IMR-90 (cell line): ENCODE measurements at regions not wholly inside any gene's neighbourhood (a gene's known extent, or its start where the extent isn't known, plus 50 kb on each side); places are given as distances from the start of the nearest gene placed in this dataset.

ENCODE experiments used
- ATAC-seq: fragments of 200-7000 bp; cut with Tn5 transposase; 2 replicates; pipeline ENCODE4 v1.9.1; 2020; ENCODE audit warnings: low read depth, mild to moderate bottlenecking, moderate library complexity
- BruUV-seq: library from RNA; stranded (reverse); fragments of 400-500 nt; replicated peaks from 2 replicates; lab custom pipeline; 2021; lab: Mats Ljungman, UMichigan
- CTCF ChIA-PET: fragments of 300-600 bp; formaldehyde crosslinking; extraction: SDS; loops from one replicate; lab custom pipeline; 2021; ENCODE audit warnings: antibody characterized with exemption; lab: Yijun Ruan, JAX
- POLR2A ChIA-PET: fragments of 300-600 bp; sonication (Branson Sonifier 250); formaldehyde crosslinking; loops from one replicate; lab custom pipeline; 2022; ENCODE audit warnings: antibody characterized with exemption; ENCODE audit not compliant: unreplicated experiment; lab: Charles Lee
- DNase-seq: peaks from one replicate; pipeline ENCODE4 v3.0.0; 2013
- H2AFZ ChIP-seq: replicated peaks from 2 replicates; pipeline ENCODE3; 2013; ENCODE audit warnings: low read length, mild to moderate bottlenecking; ENCODE audit not compliant: poor library complexity
- H2AK5ac ChIP-seq: 2 replicates; pipeline ENCODE4 v1.6.1; 2013; ENCODE audit warnings: low read depth, low read length, inconsistent platforms
- H2AK9ac ChIP-seq: replicated peaks from 2 replicates; pipeline ENCODE3; 2013; ENCODE audit warnings: mild to moderate bottlenecking, low read depth, low read length, moderate library complexity; ENCODE audit not compliant: poor library complexity
- H2BK120ac ChIP-seq: 2 replicates; pipeline ENCODE4 v1.6.1; 2013; ENCODE audit warnings: low read depth, low read length, inconsistent platforms
- H2BK15ac ChIP-seq: 3 replicates; pipeline ENCODE4 v1.6.1; 2013; ENCODE audit warnings: low read depth, low read length, inconsistent platforms
- H2BK20ac ChIP-seq: 2 replicates; pipeline ENCODE4 v1.6.1; 2013; ENCODE audit warnings: low read depth, mild to moderate bottlenecking, inconsistent platforms, low read length, moderate library complexity
- H2BK5ac ChIP-seq: 2 replicates; pipeline ENCODE4 v1.6.1; 2013; ENCODE audit warnings: mild to moderate bottlenecking, low read depth, low read length, inconsistent platforms; ENCODE audit not compliant: poor library complexity, severe bottlenecking
- H3K14ac ChIP-seq: replicated peaks from 2 replicates; pipeline ENCODE4 v1.6.1; 2013; ENCODE audit warnings: low read depth, low read length, inconsistent platforms
- H3K18ac ChIP-seq: 2 replicates; pipeline ENCODE4 v1.6.1; 2013; ENCODE audit warnings: low read depth, low read length, control low read depth
- H3K23ac ChIP-seq: 2 replicates; pipeline ENCODE4 v1.6.1; 2013; ENCODE audit warnings: low read depth, low read length, inconsistent platforms
- H3K27ac ChIP-seq: 2 replicates; pipeline ENCODE4 v1.5.1; 2013; ENCODE audit warnings: mild to moderate bottlenecking, control low read depth, low read length; ENCODE audit not compliant: insufficient read depth
- H3K27me3 ChIP-seq: 2 replicates; pipeline ENCODE4 v1.6.1; 2013; ENCODE audit warnings: low read length; ENCODE audit not compliant: control insufficient read depth, insufficient read depth
- H3K36me3 ChIP-seq: 2 replicates; pipeline ENCODE4 v1.6.1; 2013; ENCODE audit warnings: low read length, mixed read lengths; ENCODE audit not compliant: control insufficient read depth, insufficient read depth
- H3K4ac ChIP-seq: 2 replicates; pipeline ENCODE4 v1.6.1; 2013; ENCODE audit warnings: low read depth, low read length, inconsistent platforms
- H3K4me1 ChIP-seq: 2 replicates; pipeline ENCODE4 v1.6.1; 2013; ENCODE audit warnings: low read length, mixed read lengths; ENCODE audit not compliant: control insufficient read depth, insufficient read depth
- H3K4me2 ChIP-seq: 2 replicates; pipeline ENCODE4 v1.6.1; 2013; ENCODE audit warnings: low read depth, mild to moderate bottlenecking, control low read depth, low read length, moderate library complexity
- H3K4me3 ChIP-seq: 2 replicates; pipeline ENCODE4 v1.5.1; 2013; ENCODE audit warnings: low read depth, mild to moderate bottlenecking, control low read depth, low read length, moderate library complexity; ENCODE audit not compliant: insufficient read depth
- H3K56ac ChIP-seq: 2 replicates; pipeline ENCODE4 v1.6.1; 2013; ENCODE audit warnings: low read length, inconsistent platforms; ENCODE audit not compliant: insufficient read depth; ENCODE audit errors: extremely low read depth
- H3K79me1 ChIP-seq, 2 experiments: 2 replicates each; pipeline ENCODE4 v1.6.1; 2013; ENCODE audit warnings: low read length in 2 of 2, inconsistent platforms in 1 of 2, low read depth in 1 of 2
- H3K9ac ChIP-seq: 2 replicates; pipeline ENCODE4 v1.6.1; 2013; ENCODE audit warnings: low read depth, low read length, control low read depth
- H3K9me1 ChIP-seq: 2 replicates; pipeline ENCODE4 v1.6.1; 2013; ENCODE audit warnings: low read length, inconsistent platforms; ENCODE audit not compliant: insufficient read depth
- H3K9me3 ChIP-seq: 2 replicates; pipeline ENCODE4 v1.6.1; 2013; ENCODE audit warnings: low read length; ENCODE audit not compliant: control insufficient read depth, insufficient read depth
- H4K20me1 ChIP-seq: 2 replicates; pipeline ENCODE4 v1.6.1; 2013; ENCODE audit warnings: low read length, inconsistent platforms; ENCODE audit not compliant: insufficient read depth
- H4K5ac ChIP-seq: 2 replicates; pipeline ENCODE4 v1.6.1; 2013; ENCODE audit warnings: mild to moderate bottlenecking, low read depth, low read length, control low read depth
- H4K8ac ChIP-seq, 2 experiments: 2 replicates each; pipeline ENCODE4 v1.6.1; 2013; ENCODE audit warnings: low read depth in 2 of 2, low read length in 2 of 2, control low read depth in 1 of 2, inconsistent platforms in 1 of 2
- H4K91ac ChIP-seq: 2 replicates; pipeline ENCODE4 v1.6.1; 2013; ENCODE audit warnings: low read depth, low read length, inconsistent platforms; ENCODE audit not compliant: insufficient read depth
- BHLHE40 ChIP-seq: fragments of 150-350 bp; IDR thresholded peaks from 2 replicates; pipeline ENCODE4 v1.6.1; 2016; ENCODE audit warnings: mild to moderate bottlenecking, low read depth, low read length
- CEBPB ChIP-seq: IDR thresholded peaks from 2 replicates; pipeline ENCODE4 v1.6.1; 2012; ENCODE audit warnings: low read depth, low read length, improper control_type of control experiment
- CHD1 ChIP-seq: IDR thresholded peaks from 2 replicates; pipeline ENCODE4 v1.6.1; 2012; ENCODE audit warnings: low read depth, low read length, improper control_type of control experiment
- ELK1 ChIP-seq: fragments of 150-350 bp; IDR thresholded peaks from 2 replicates; pipeline ENCODE4 v1.6.1; 2016; ENCODE audit warnings: low read depth, mild to moderate bottlenecking, low read length, moderate library complexity, borderline replicate concordance
- FOS ChIP-seq: fragments of 150-350 bp; IDR thresholded peaks from 2 replicates; pipeline ENCODE4 v1.6.1; 2016; ENCODE audit warnings: low read depth, low read length
- MAFK ChIP-seq: IDR thresholded peaks from 2 replicates; pipeline ENCODE4 v1.6.1; 2012; ENCODE audit warnings: low read depth, low read length, improper control_type of control experiment
- MAZ ChIP-seq: IDR thresholded peaks from 2 replicates; pipeline ENCODE4 v1.6.1; 2012; ENCODE audit warnings: low read depth, mild to moderate bottlenecking, low read length, improper control_type of control experiment, moderate library complexity, borderline replicate concordance
- MXI1 ChIP-seq: IDR thresholded peaks from 2 replicates; pipeline ENCODE4 v1.6.1; 2012; ENCODE audit warnings: low read depth, mild to moderate bottlenecking, low read length, moderate library complexity, borderline replicate concordance
- NFE2L2 ChIP-seq: fragments of 150-350 bp; IDR thresholded peaks from 2 replicates; pipeline ENCODE4 v1.6.1; 2016; ENCODE audit warnings: low read depth, mild to moderate bottlenecking, low read length
- POLR2A ChIP-seq: IDR thresholded peaks from 2 replicates; pipeline ENCODE4 v1.6.1; 2012; ENCODE audit warnings: mild to moderate bottlenecking, low read depth, low read length
- RAD21 ChIP-seq: IDR thresholded peaks from 2 replicates; pipeline ENCODE4 v1.6.1; 2012; ENCODE audit warnings: low read length, improper control_type of control experiment
- RCOR1 ChIP-seq: IDR thresholded peaks from 2 replicates; pipeline ENCODE4 v1.6.1; 2012; ENCODE audit warnings: mild to moderate bottlenecking, low read length, improper control_type of control experiment; ENCODE audit not compliant: insufficient replicate concordance
- RFX5 ChIP-seq: IDR thresholded peaks from 2 replicates; pipeline ENCODE4 v1.8.0; 2012; ENCODE audit warnings: low read depth, mild to moderate bottlenecking, low read length, moderate library complexity
- SMC3 ChIP-seq: fragments of 150-350 bp; IDR thresholded peaks from 2 replicates; pipeline ENCODE4 v1.6.1; 2016; ENCODE audit warnings: low read depth, mild to moderate bottlenecking, antibody characterized with exemption, low read length, moderate library complexity
- USF2 ChIP-seq: fragments of 150-350 bp; IDR thresholded peaks from 2 replicates; pipeline ENCODE4 v1.6.1; 2017; ENCODE audit warnings: mild to moderate bottlenecking, antibody characterized with exemption, low read length, low read depth
- WGBS, 2 experiments: methylation state at CpG; one replicate each; pipeline versions ENCODE4 v1.1.5 to v1.1.7; 2013; ENCODE audit warnings: missing lambda C conversion rate in 2 of 2; ENCODE audit not compliant: insufficient read length in 1 of 2; ENCODE audit errors: extremely low coverage in 2 of 2; 5-methylcytosine and 5-hydroxymethylcytosine counted together
- dilution Hi-C: fragments of 300-500 bp; cut with HindIII; formaldehyde crosslinking; loops from one replicate; pipeline ENCODE4 v1.14.3; 2018; ENCODE audit warnings: low sequenced_read_pairs; ENCODE audit not compliant: unreplicated experiment
- in situ Hi-C: fragments of 300-500 bp; cut with MboI; formaldehyde crosslinking; loops from 3 replicates; pipeline ENCODE4 v1.14.3; 2019; ENCODE audit warnings: low sequenced_read_pairs, inconsistent platforms, mixed read lengths
- intact Hi-C: fragments of 100-400 bp; cut with micrococcal nuclease; formaldehyde crosslinking; loops from 2 replicates; pipeline ENCODE4 v1.10.0; 2022
- TF ChIP-seq, protein P1 (sequence below): conservative IDR thresholded peaks from 2 replicates; pipeline ENCODE4 v1.5.1; 2012; ENCODE audit warnings: mild to moderate bottlenecking, low read depth, low read length, improper control_type of control experiment

- TF ChIP-seq RCOR1, result no peak
- no peak for TF ChIP-seq MAFK
- TF ChIP-seq BHLHE40, result no peak
- TF ChIP-seq CHD1, result no peak
- no peak for TF ChIP-seq NFE2L2
- no peak for TF ChIP-seq SMC3
- no peak for TF ChIP-seq FOS
- TF ChIP-seq ELK1, result no peak
- no peak for TF ChIP-seq MAZ
- TF ChIP-seq, protein P1, sequence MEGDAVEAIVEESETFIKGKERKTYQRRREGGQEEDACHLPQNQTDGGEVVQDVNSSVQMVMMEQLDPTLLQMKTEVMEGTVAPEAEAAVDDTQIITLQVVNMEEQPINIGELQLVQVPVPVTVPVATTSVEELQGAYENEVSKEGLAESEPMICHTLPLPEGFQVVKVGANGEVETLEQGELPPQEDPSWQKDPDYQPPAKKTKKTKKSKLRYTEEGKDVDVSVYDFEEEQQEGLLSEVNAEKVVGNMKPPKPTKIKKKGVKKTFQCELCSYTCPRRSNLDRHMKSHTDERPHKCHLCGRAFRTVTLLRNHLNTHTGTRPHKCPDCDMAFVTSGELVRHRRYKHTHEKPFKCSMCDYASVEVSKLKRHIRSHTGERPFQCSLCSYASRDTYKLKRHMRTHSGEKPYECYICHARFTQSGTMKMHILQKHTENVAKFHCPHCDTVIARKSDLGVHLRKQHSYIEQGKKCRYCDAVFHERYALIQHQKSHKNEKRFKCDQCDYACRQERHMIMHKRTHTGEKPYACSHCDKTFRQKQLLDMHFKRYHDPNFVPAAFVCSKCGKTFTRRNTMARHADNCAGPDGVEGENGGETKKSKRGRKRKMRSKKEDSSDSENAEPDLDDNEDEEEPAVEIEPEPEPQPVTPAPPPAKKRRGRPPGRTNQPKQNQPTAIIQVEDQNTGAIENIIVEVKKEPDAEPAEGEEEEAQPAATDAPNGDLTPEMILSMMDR, result no peak
- no peak for TF ChIP-seq MXI1
- no peak for TF ChIP-seq RFX5
- TF ChIP-seq RAD21, result no peak
- TF ChIP-seq CEBPB, result no peak
- TF ChIP-seq POLR2A, result no peak
- no peak for TF ChIP-seq USF2
- BruUV-seq, result no TSS peak
- dilution Hi-C loops, result no loop called here
These were observed 337.0 kb upstream of the MTNR1B start for GRCh38 chr11:92632495-92632894.

More at GRCh38 chr11:92632495-92632894, 337.0 kb upstream of the MTNR1B start:
- H3K9me1 ChIP-seq, result no peaks in the 10 kb centered on the region
- no peaks in the 10 kb centered on the region for H3K9me3 ChIP-seq
- no peaks in the 10 kb centered on the region for H3K36me3 ChIP-seq
- H4K8ac ChIP-seq, result no peak overlapping the region
- no peaks in the 10 kb centered on the region for H4K20me1 ChIP-seq
- no peak overlapping the region for H4K5ac ChIP-seq
- WGBS, 2 experiments, result no CpG with 5 or more reads among the region's 3 CpGs
- ATAC-seq (no peak), DNase-seq (no peak)
- no peaks in the 10 kb centered on the region for H3K79me1 ChIP-seq
- POLR2A ChIA-PET, result no interaction called here
- in situ Hi-C loops, result no loop called here
- H3K23ac ChIP-seq, result no peak overlapping the region
- H3K4me3 ChIP-seq, result no peak overlapping the region
- H4K91ac ChIP-seq, result no peak overlapping the region
- H2BK5ac ChIP-seq, result no peak overlapping the region
- no peak overlapping the region for H3K27ac ChIP-seq
- no peak overlapping the region for H2BK15ac ChIP-seq
- H3K4me1 ChIP-seq, result no peaks in the 10 kb centered on the region
- H2BK20ac ChIP-seq, result no peak overlapping the region
- H2AFZ ChIP-seq, result no peak overlapping the region
- H3K9ac ChIP-seq, result no peak overlapping the region
- H3K4ac ChIP-seq, result no peak overlapping the region
- H2AK5ac ChIP-seq, result no peak overlapping the region
- H3K56ac ChIP-seq, result no peak overlapping the region
- H2BK120ac ChIP-seq, result no peak overlapping the region
- H3K4me2 ChIP-seq, result no peak overlapping the region
- H2AK9ac ChIP-seq, result no peak overlapping the region
- H3K18ac ChIP-seq, result no peak overlapping the region
- intact Hi-C loops, result no loop called here
- no peaks in the 10 kb centered on the region for H3K27me3 ChIP-seq
- CTCF ChIA-PET, result no interaction called here
- H3K14ac ChIP-seq, result no peak overlapping the region
